ENCODE measurements at regions not wholly inside any gene's neighbourhood (a gene's known extent, or its start where the extent isn't known, plus 50 kb on each side); places are given as distances from the start of the nearest gene placed in this dataset.

DNA sequence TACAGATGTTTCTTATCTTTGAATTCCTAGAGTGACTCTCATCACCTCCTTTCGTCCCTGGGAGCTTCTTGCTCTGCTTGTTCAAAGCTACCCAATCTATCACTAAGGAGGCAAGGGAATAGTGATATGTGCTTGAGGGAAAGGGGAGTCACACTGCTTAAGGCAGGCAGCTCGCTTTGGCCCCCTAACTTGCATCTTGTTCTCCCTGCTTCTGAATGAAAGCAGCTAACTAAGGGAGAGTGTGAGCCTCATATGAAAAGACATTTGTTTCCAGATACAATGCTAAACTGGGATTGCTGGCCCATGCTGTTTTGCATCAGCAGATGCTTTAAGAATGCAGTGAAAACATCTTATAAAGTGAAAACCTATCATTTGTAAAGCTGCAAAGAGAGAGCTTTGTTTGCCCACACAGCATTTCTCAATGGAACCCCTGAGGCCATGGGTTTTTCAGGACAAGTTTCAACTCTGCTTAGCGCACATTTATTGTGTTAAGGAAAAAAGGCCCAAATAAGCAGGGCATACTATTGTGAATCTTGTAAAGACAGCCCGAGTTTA lies 367.9 kb upstream of the ADAMTSL1 start:
- TF ChIP-seq, protein P1, sequence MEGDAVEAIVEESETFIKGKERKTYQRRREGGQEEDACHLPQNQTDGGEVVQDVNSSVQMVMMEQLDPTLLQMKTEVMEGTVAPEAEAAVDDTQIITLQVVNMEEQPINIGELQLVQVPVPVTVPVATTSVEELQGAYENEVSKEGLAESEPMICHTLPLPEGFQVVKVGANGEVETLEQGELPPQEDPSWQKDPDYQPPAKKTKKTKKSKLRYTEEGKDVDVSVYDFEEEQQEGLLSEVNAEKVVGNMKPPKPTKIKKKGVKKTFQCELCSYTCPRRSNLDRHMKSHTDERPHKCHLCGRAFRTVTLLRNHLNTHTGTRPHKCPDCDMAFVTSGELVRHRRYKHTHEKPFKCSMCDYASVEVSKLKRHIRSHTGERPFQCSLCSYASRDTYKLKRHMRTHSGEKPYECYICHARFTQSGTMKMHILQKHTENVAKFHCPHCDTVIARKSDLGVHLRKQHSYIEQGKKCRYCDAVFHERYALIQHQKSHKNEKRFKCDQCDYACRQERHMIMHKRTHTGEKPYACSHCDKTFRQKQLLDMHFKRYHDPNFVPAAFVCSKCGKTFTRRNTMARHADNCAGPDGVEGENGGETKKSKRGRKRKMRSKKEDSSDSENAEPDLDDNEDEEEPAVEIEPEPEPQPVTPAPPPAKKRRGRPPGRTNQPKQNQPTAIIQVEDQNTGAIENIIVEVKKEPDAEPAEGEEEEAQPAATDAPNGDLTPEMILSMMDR (IDR thresholded peaks at IDR 0.05), result no peak
- no peak for TF ChIP-seq POLR2A (IDR thresholded peaks at IDR 0.05)

Measured in heart left ventricle (tissue), 13 donors.